ENCODE measurements at regions not wholly inside any gene's neighbourhood (a gene's known extent, or its start where the extent isn't known, plus 50 kb on each side); places are given as distances from the start of the nearest gene placed in this dataset.
"Not testable (repeated sequence)": the region's sequence is repeated elsewhere in the genome, so short reads cannot be mapped to it uniquely, and the experiment has no call there.

- TF ChIP-seq CTCF (IDR thresholded peaks at IDR 0.05; ENCODE audit: insufficient read depth, low read length): no peak
- H3K4me3 ChIP-seq (ENCODE audit: low read depth, low read length): no peak overlapping the region
- DNase-seq (ENCODE audit: low read depth): no peak
Observed at GRCh38 chr16:22642416-22643088, 131.9 kb downstream of the NPIPB5 start.

- not testable (repeated sequence) for DNase-seq (ENCODE audit: low read depth)
Observed at GRCh38 chr16:22643203-22643602, 132.5 kb downstream of the NPIPB5 start.

GRCh38 chr16:22643886-22644285 lies 133.2 kb downstream of the NPIPB5 start:
- no peak overlapping the region for H3K4me3 ChIP-seq (ENCODE audit: low read depth, low read length)
- DNase-seq (ENCODE audit: low read depth): no peak
- TF ChIP-seq CTCF (IDR thresholded peaks at IDR 0.05; ENCODE audit: insufficient read depth, low read length): no peak

More at GRCh38 chr16:22643203-22643602, 132.5 kb downstream of the NPIPB5 start:
- H3K4me3 ChIP-seq (ENCODE audit: low read depth, low read length): not testable (repeated sequence)

- no peak overlapping the region for H3K4me3 ChIP-seq (ENCODE audit: low read depth, low read length)
- no peak for TF ChIP-seq CTCF (IDR thresholded peaks at IDR 0.05; ENCODE audit: insufficient read depth, low read length)
- DNase-seq (ENCODE audit: low read depth): no peak
Observed at GRCh38 chr16:22645868-22646267, 135.2 kb downstream of the NPIPB5 start.

- no peak for DNase-seq (ENCODE audit: low read depth)
- no peak for TF ChIP-seq CTCF (IDR thresholded peaks at IDR 0.05; ENCODE audit: insufficient read depth, low read length)
- no peak overlapping the region for H3K4me3 ChIP-seq (ENCODE audit: low read depth, low read length)
Observed at GRCh38 chr16:22646948-22647556, 136.4 kb downstream of the NPIPB5 start.

- no peak overlapping the region for H3K4me3 ChIP-seq (ENCODE audit: low read depth, low read length)
- TF ChIP-seq CTCF (IDR thresholded peaks at IDR 0.05; ENCODE audit: insufficient read depth, low read length): no peak
- no peak for DNase-seq (ENCODE audit: low read depth)
Observed at GRCh38 chr16:22648141-22648540, 137.4 kb downstream of the NPIPB5 start.

GRCh38 chr16:22648941-22649340 lies 138.2 kb downstream of the NPIPB5 start:
- no peak for TF ChIP-seq CTCF (IDR thresholded peaks at IDR 0.05; ENCODE audit: insufficient read depth, low read length)
- no peak overlapping the region for H3K4me3 ChIP-seq (ENCODE audit: low read depth, low read length)
- no peak for DNase-seq (ENCODE audit: low read depth)

- H3K4me3 ChIP-seq (ENCODE audit: low read depth, low read length); DNase-seq (ENCODE audit: low read depth): not testable (repeated sequence)
Observed at GRCh38 chr16:22651111-22651817, 140.6 kb downstream of the NPIPB5 start.

Measured in fibroblast of the aortic adventitia (primary cell).